HCT116 (cell line): ENCODE measurements at regions not wholly inside any gene's neighbourhood (a gene's known extent, or its start where the extent isn't known, plus 50 kb on each side); places are given as distances from the start of the nearest gene placed in this dataset.

Source experiments
- CBX3 ChIP-seq: IDR thresholded peaks from 2 replicates; pipeline ENCODE4 v1.6.1; 2012; ENCODE audit warnings: low read depth
- CTCF ChIP-seq, 3 experiments: fragments of 200-600 bp in 1 of 3; sonication (generic) in 1 of 3; IDR thresholded peaks in 2 of 3; conservative IDR thresholded peaks in 1 of 3; 2 replicates each; pipeline ENCODE4 v1.5.1; 2012 to 2017; ENCODE audit warnings: low read depth in 2 of 3, low read length in 2 of 3, antibody characterized with exemption in 1 of 3, borderline replicate concordance in 1 of 3, control low read depth in 1 of 3, mild to moderate bottlenecking in 1 of 3, mixed read lengths in 1 of 3, mixed run types in 1 of 3, moderate library complexity in 1 of 3; ENCODE audit not compliant: insufficient read depth in 1 of 3
- EZH2 ChIP-seq: fragments of 200-600 bp; sonication (generic); IDR thresholded peaks from 2 replicates; pipeline ENCODE4 v1.6.1; 2017; ENCODE audit warnings: antibody characterized with exemption, mixed run types
- EZH2phosphoT487 ChIP-seq: fragments of 200-600 bp; IDR thresholded peaks from 2 replicates; pipeline ENCODE4 v1.6.1; 2018; ENCODE audit warnings: antibody characterized with exemption, borderline replicate concordance
- ZBTB33 ChIP-seq: IDR thresholded peaks from 2 replicates; pipeline ENCODE4 v1.6.1; 2011; ENCODE audit warnings: mild to moderate bottlenecking, low read length, moderate library complexity; ENCODE audit not compliant: insufficient replicate concordance; ENCODE audit errors: extremely low read depth
- ZFX ChIP-seq: fragments of 450-650 bp; IDR thresholded peaks from 2 replicates; pipeline ENCODE4 v1.6.1; 2017

- TF ChIP-seq ZFX (no peak), CTCF (IDR thresholded peaks at IDR 0.05 in 2 of 3, conservative IDR thresholded peaks at IDR 0.05 in 1 of 3; ENCODE audit: borderline replicate concordance in 1 of 3, insufficient read depth in 1 of 3, low read depth in 2 of 3, low read length in 2 of 3) (no peak), CBX3 (no peak), ZBTB33 (no peak), EZH2 (no peak), EZH2phosphoT487 (no peak)
Observed at GRCh38 chr2:51268191-51268590, 236.3 kb upstream of the NRXN1 start.
